Tongue (tissue), 1 donor: ENCODE measurements at regions not wholly inside any gene's neighbourhood (a gene's known extent, or its start where the extent isn't known, plus 50 kb on each side); places are given as distances from the start of the nearest gene placed in this dataset.
A peak's percentile ranks its signal among the peaks of the same experiment; 100 is the strongest.

Experiments used
- DNase-seq: peaks from one replicate; pipeline ENCODE4 v3.0.0-alpha.2; 2015

DNA sequence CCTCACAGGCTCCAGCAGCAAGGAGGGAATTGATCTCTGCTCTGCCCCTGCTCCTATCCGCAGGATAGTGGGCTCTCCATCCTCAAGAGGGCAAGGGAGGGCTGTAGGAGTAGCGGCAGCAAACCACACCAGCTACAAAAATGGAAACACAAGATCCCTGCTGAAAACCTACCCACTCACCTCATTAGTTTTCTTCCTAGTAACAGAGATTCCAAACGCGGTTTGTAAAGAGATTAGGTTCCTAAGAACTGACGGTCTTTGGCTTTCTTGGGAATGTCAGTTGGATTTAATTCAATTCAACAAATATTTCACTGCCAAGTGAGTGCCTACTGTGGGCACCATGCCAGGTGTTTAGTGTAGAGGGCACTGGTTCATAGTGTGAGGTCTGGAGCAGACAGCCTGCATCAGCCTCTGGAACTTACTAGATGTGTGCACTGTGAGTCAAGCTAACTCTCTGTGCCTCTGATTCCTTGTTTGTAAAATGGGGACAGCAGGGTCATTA lies 84.7 kb downstream of the MRPL46 start:
- DNase-seq = peak; percentile 41

GRCh38 chr15:88378188-88378637 lies 89.0 kb downstream of the MRPL46 start:
- no peak for DNase-seq

DNA sequence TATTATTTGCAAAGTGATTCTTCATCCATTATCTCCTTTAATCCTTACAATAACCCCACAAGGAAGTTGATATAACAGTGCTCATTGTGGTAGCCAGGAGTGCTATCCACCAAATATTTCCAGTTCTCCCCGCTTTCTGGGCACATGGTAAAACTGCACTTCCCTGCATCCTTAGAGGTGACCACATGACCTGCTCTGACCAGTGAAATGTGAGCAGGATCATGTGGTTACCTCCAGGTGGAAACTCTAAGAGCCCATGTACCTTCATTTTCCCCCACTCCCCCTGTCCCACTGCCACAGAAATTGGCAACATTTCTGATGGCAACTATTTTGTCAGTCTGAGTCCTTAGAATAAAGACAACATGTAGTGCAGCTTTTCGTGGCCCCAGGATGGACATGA lies 89.7 kb downstream of the MRPL46 start:
- DNase-seq = no peak

GRCh38 chr15:88376574-88377174 lies 90.5 kb downstream of the MRPL46 start:
- DNase-seq = no peak

DNA sequence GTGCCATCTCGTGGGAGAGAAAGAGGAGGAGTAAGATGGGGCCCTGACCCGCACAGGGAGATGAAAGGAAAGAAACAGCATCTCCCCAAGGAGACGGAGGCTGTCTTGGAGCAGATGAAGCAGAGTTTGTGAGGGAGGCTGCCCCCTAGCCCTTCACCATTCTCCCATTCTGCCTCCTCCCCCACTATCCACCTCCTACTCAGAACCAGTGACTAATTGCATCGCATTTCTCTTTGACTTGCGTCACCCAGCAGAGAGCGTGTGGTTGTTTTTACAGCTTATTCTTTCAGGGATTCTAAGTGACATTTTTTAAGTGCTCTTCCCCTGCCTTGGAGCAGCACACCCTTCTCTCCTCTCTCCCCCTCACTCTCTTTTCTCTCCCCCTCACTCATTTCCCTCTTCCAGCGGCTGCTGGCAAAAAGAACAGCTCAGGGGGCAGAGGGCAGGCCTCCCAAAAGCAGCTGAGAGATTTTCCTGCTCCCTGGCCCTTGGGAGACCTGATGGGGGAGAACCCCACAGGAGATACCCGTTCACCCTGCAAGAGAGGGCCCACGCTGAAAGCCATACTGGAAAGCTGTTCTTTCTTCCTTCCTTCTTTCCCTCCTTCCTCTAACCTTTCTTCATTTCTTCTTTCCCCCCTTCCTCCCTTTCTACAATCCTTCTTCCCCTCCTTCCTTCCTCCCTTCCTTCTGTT lies 91.8 kb downstream of the MRPL46 start:
- DNase-seq = no peak

DNA sequence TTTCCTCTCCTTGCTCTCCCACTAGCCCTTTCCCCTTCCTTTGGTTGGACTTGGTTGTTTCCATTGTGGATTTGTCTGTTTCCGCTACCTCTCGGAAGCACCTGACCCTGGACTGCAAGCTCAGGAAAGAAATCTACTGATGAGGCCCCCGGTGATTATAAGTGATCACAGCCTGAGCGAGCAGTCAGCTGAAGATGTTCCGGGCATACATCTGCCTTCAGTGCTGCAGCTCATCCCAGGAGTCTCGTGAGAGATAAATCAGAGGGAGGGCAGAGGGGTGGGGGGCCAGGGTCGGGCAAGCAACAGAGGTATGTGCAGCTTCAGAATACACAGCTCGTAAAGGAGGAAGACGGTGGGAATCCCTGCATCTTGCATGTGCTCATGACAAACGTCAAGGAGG lies 102.1 kb downstream of the MRPL46 start:
- DNase-seq = no peak

- DNase-seq = no peak
Observed at GRCh38 chr15:88348579-88349230, 92.2 kb upstream of the NTRK3 start.

DNA sequence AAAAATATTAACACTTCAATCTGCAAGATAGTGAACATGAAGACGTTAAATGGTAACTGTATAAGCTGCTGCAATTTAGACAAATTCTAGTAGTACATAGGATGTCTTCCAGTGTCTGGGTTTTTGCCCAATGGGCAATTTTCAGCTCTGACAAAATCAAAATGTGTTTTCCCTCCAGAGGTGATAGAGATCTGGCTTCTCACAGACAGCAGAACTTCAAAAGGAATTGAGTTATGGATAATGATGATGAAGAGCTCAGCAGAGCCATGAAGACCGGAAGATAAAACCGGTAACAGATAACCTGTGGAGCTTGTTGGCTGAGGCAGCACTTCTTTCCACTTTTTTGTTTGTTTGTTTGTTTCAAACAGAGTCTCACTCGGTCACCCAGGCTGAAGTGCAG lies 89.4 kb upstream of the NTRK3 start:
- no peak for DNase-seq

- DNase-seq = no peak
Observed at GRCh38 chr15:88344786-88345185, 88.2 kb upstream of the NTRK3 start.

GRCh38 chr15:88342666-88343065 lies 86.1 kb upstream of the NTRK3 start:
- DNase-seq = no peak

GRCh38 chr15:88341653-88342052 lies 85.1 kb upstream of the NTRK3 start:
- no peak for DNase-seq

DNA sequence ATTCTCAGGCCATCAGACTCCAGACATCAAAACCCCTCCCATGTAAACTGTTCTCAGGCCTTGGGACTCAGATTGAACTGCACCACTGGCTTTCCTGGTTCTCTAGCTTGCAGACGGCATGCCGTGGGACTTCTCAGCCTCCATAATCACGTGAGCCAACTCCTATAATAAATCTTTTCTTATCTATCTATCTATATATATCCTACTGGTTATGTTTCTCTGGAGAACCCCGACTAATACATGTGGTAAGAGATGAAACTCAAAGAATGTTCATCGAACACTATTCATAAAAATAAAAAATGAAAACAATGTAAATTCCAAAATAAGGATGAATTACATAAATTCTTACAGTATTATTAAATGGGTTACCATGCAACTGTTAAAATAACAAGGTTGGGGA lies 84.5 kb upstream of the NTRK3 start:
- no peak for DNase-seq

- DNase-seq = no peak
Observed at GRCh38 chr15:88337993-88338392, 81.5 kb upstream of the NTRK3 start.

DNA sequence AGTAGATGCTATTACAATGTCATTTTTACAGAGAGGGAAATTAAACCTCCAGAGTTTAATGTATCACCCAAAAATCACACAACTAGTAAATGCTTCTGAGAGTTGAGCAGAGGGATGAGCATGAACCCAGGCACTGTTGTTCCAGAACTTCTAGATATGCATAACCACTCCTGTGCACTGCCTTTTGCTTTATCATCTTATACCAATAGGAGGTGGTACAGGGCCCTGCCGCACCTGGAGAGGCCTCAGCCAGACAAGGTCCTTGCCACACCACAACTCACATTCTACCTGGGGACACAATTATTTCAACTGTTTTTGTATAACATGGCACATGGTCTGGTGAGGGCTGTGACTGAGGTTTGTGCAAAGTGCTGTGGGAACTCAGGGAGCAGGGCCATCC lies 78.5 kb upstream of the NTRK3 start:
- DNase-seq = no peak

GRCh38 chr15:88334436-88334835 lies 77.9 kb upstream of the NTRK3 start:
- DNase-seq = no peak

DNA sequence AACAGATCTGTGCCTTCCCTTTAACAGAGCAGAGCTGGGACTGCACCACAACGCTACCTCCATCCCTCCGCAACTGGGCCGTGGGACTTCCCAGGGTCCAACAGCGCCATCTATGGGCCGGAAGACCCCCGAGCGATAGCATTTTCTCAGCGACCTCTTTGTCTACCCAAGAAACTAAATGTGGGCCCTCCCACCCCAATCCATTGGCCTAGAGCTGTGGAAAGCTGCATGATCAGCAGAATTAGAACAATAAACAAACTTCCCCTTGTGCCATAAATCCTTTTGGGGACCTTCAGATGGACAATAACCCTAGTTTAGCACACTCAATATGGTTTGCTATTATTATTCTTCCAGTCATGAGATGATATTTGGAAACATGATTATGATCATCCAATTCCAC lies 74.8 kb upstream of the NTRK3 start:
- peak; percentile 54 for DNase-seq

- no peak for DNase-seq
Observed at GRCh38 chr15:88326924-88327323, 70.4 kb upstream of the NTRK3 start.

DNA sequence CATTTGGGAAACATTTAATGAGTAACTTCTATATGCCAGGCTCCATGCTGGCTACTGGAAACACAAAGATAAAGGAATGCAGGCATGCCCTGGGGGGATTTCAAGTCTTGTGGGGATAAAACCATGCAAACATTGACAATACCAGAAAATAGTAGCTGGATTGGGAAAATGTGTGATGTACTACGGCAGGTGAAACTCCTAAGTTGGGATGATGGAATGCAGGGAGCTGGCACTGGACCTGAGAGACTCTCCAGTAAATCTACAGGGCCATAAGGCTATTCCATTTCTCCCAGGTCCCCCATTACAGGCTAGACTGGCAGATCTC lies 68.2 kb upstream of the NTRK3 start:
- no peak for DNase-seq

GRCh38 chr15:88323976-88324740 lies 67.6 kb upstream of the NTRK3 start:
- no peak for DNase-seq

GRCh38 chr15:88323468-88323867 lies 66.9 kb upstream of the NTRK3 start:
- no peak for DNase-seq

DNA sequence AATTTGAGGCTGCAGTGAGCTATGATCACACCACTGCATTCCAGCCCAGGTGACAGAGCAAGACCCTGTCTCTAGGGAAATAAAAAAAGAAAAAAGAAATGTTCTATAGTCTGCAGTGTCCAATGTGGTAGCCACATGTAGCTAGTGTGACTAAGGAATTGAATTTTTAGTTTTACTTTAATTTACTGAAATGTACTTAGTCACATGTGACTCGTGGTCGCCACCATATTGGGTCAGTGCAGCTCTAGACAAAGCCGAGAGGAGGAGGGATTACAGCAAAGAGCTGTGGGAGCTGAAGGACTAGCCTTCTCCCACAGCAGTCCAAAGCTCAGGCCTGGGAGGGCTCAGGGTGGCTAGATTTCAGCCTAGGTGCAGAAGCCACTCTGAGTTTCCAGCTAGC lies 65.9 kb upstream of the NTRK3 start:
- no peak for DNase-seq

DNA sequence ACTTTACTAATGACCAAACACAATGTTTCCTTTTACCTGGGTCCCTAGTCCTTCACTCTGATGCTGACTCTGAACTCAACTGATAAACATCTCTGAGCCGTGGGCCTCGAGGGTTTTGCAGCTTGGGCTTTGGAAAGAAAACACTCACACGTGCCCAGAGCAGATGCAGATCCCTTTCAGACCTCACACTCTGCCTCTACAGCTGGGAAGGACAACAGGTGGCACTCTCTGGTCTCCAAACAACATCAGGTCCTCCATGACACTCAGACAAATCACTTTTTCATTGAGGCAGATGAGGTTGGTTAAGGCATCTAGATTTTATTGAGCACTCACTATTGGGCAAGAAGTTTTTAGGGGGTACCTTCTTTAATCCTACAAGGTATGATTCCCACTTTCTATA lies 64.7 kb upstream of the NTRK3 start:
- DNase-seq = peak; percentile 26

DNA sequence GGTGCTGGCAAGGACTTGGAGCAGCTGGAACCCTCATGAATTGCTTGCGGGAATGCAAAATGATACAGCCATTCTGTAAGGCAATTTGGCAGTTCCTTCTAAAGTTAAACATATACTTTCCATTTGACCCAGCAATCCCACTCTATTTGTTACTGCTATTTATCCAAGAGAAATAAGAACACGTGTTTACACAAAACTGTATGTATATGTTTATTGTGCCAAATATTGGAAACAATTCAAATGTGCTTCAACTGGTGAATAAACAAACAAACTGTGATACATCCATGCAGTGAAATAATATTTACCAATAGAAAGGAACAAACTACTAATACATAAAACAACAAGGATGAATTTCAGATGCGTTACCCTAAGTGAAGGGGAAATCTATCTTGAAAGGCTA lies 60.0 kb upstream of the NTRK3 start:
- no peak for DNase-seq
